Suprapubic skin (tissue), 4 donors: ENCODE measurements at regions not wholly inside any gene's neighbourhood (a gene's known extent, or its start where the extent isn't known, plus 50 kb on each side); places are given as distances from the start of the nearest gene placed in this dataset.
"Not testable (repeated sequence)": the region's sequence is repeated elsewhere in the genome, so short reads cannot be mapped to it uniquely, and the experiment has no call there.

Source experiments
- DNase-seq, 2 donors: peaks; one replicate each; pipeline ENCODE4 v3.0.0-alpha.2; 2019; ENCODE audit warnings: low spot score in 2 of 2
- H3K27ac ChIP-seq: fragments of 200-600 bp; sonication (generic); one replicate; pipeline ENCODE4 v1.5.1; 2019
- H3K27me3 ChIP-seq: fragments of 200-600 bp; sonication (generic); one replicate; pipeline ENCODE4 v1.5.1; 2019
- H3K36me3 ChIP-seq: fragments of 200-600 bp; sonication (generic); one replicate; pipeline ENCODE4 v1.5.1; 2019
- H3K4me1 ChIP-seq: fragments of 200-600 bp; sonication (generic); one replicate; pipeline ENCODE4 v1.5.1; 2019
- H3K4me3 ChIP-seq: fragments of 200-600 bp; sonication (generic); one replicate; pipeline ENCODE4 v1.5.1; 2019; ENCODE audit warnings: mild to moderate bottlenecking
- H3K9me3 ChIP-seq: fragments of 200-600 bp; sonication (generic); one replicate; pipeline ENCODE4 v1.5.1; 2019
- CTCF ChIP-seq, 2 donors: fragments of 200-600 bp in 1 of 2; fragments of 450-650 bp in 1 of 2; sonication (generic) in 1 of 2; IDR thresholded peaks; one replicate each; pipeline ENCODE4 v1.5.1; 2016 to 2019; ENCODE audit warnings: antibody characterized with exemption in 2 of 2, mild to moderate bottlenecking in 1 of 2, moderate library complexity in 1 of 2
- EP300 ChIP-seq: sonication (generic); formaldehyde crosslinking; IDR thresholded peaks from one replicate; pipeline ENCODE4 v1.6.1; 2017; ENCODE audit warnings: antibody characterized with exemption
- POLR2A ChIP-seq, 2 donors: fragments of 450-650 bp; IDR thresholded peaks; one replicate each; pipeline ENCODE4 v1.6.1; 2017; ENCODE audit warnings: antibody characterized with exemption in 2 of 2, mild to moderate bottlenecking in 2 of 2, moderate library complexity in 2 of 2
- POLR2AphosphoS5 ChIP-seq, 3 donors: sonication (generic); formaldehyde crosslinking; IDR thresholded peaks; one replicate each; pipeline ENCODE4 v1.6.1; 2017; ENCODE audit warnings: antibody characterized with exemption in 3 of 3
- WGBS: methylation state at CpG from one replicate; pipeline ENCODE4 v1.1.5; 2018; 5-methylcytosine and 5-hydroxymethylcytosine counted together

- no peak for DNase-seq
- WGBS: 88% methylated on average over 6 of the region's 6 CpGs
- Histone ChIP-seq H3K4me1 (no peaks in the 10 kb centered on the region), H3K36me3 (no peaks in the 10 kb centered on the region), H3K9me3 (no peaks in the 10 kb centered on the region), H3K27ac (no peak overlapping the region), H3K4me3 (no peak overlapping the region), H3K27me3 (no peaks in the 10 kb centered on the region)
- no peak for TF ChIP-seq EP300
- TF ChIP-seq POLR2AphosphoS5 (IDR thresholded peaks at IDR 0.05): no peak
- TF ChIP-seq CTCF (IDR thresholded peaks at IDR 0.05): no peak
- no peak for TF ChIP-seq POLR2A (IDR thresholded peaks at IDR 0.05)
These were observed 376.3 kb upstream of the SALL1 start for GRCh38 chr16:51527349-51527748.

- TF ChIP-seq POLR2A (IDR thresholded peaks at IDR 0.05) (no peak), EP300 (no peak), POLR2AphosphoS5 (IDR thresholded peaks at IDR 0.05) (no peak)
- WGBS: 67% methylated on average over 9 of the region's 9 CpGs
- no peaks in the 10 kb centered on the region for H3K4me1 ChIP-seq
- no peaks in the 10 kb centered on the region for H3K9me3 ChIP-seq
- no peak for DNase-seq
- no peak overlapping the region for H3K27ac ChIP-seq
- H3K27me3 ChIP-seq: no peaks in the 10 kb centered on the region
- H3K4me3 ChIP-seq: no peak overlapping the region
- no peaks in the 10 kb centered on the region for H3K36me3 ChIP-seq
These were observed 375.6 kb upstream of the SALL1 start for GRCh38 chr16:51526621-51527020.

- WGBS: 55% methylated on average over 6 of the region's 6 CpGs
- H3K4me3 ChIP-seq: no peak overlapping the region
- TF ChIP-seq EP300 (no peak), CTCF (IDR thresholded peaks at IDR 0.05) (no peak), POLR2AphosphoS5 (IDR thresholded peaks at IDR 0.05) (no peak), POLR2A (IDR thresholded peaks at IDR 0.05) (no peak)
- no peaks in the 10 kb centered on the region for H3K4me1 ChIP-seq
- H3K36me3 ChIP-seq: no peaks in the 10 kb centered on the region
- H3K9me3 ChIP-seq: no peaks in the 10 kb centered on the region
- no peaks in the 10 kb centered on the region for H3K27me3 ChIP-seq
- no peak overlapping the region for H3K27ac ChIP-seq
- no peak for DNase-seq
These were observed 373.7 kb upstream of the SALL1 start for GRCh38 chr16:51524555-51525373.

- peaks cover 2% of the 10 kb centered on the region for H3K9me3 ChIP-seq
- H3K27me3 ChIP-seq: no peaks in the 10 kb centered on the region
- WGBS: 71% methylated on average over 4 of the region's 4 CpGs
- H3K36me3 ChIP-seq: no peaks in the 10 kb centered on the region
- no peak for DNase-seq
- H3K4me1 ChIP-seq: no peaks in the 10 kb centered on the region
- TF ChIP-seq POLR2AphosphoS5 (IDR thresholded peaks at IDR 0.05) (no peak), CTCF (IDR thresholded peaks at IDR 0.05) (no peak)
- no peak overlapping the region for H3K4me3 ChIP-seq
- no peak overlapping the region for H3K27ac ChIP-seq
These were observed 373.0 kb upstream of the SALL1 start for GRCh38 chr16:51524070-51524469.

GRCh38 chr16:51523400-51523799 lies 372.3 kb upstream of the SALL1 start:
- Histone ChIP-seq H3K27me3 (no peaks in the 10 kb centered on the region), H3K4me3 (no peak overlapping the region), H3K9me3 (peaks cover 5% of the 10 kb centered on the region), H3K4me1 (no peaks in the 10 kb centered on the region), H3K36me3 (no peaks in the 10 kb centered on the region), H3K27ac (no peak overlapping the region)
- no peak for TF ChIP-seq CTCF (IDR thresholded peaks at IDR 0.05)
- TF ChIP-seq POLR2A (IDR thresholded peaks at IDR 0.05): no peak
- no peak for TF ChIP-seq POLR2AphosphoS5 (IDR thresholded peaks at IDR 0.05)
- TF ChIP-seq EP300: no peak
- DNase-seq: no peak
- WGBS: 24% methylated on average over 3 of the region's 3 CpGs

- H3K36me3 ChIP-seq: no peaks in the 10 kb centered on the region
- no peaks in the 10 kb centered on the region for H3K4me1 ChIP-seq
- H3K9me3 ChIP-seq: peaks cover 5% of the 10 kb centered on the region
- H3K27ac ChIP-seq: no peak overlapping the region
- no peaks in the 10 kb centered on the region for H3K27me3 ChIP-seq
- DNase-seq: no peak
- TF ChIP-seq CTCF (IDR thresholded peaks at IDR 0.05) (no peak), POLR2AphosphoS5 (IDR thresholded peaks at IDR 0.05) (no peak), EP300 (no peak), POLR2A (IDR thresholded peaks at IDR 0.05) (no peak)
- H3K4me3 ChIP-seq: no peak overlapping the region
These were observed 371.8 kb upstream of the SALL1 start for GRCh38 chr16:51522902-51523301.

GRCh38 chr16:51516960-51517359 lies 365.9 kb upstream of the SALL1 start:
- not testable (repeated sequence) for H3K36me3 ChIP-seq, H3K4me1 ChIP-seq, H3K9me3 ChIP-seq, DNase-seq, H3K27me3 ChIP-seq, H3K4me3 ChIP-seq, H3K27ac ChIP-seq
- 83% methylated on average over 2 of the region's 4 CpGs for WGBS
